WTC11 (cell line): ENCODE measurements at regions not wholly inside any gene's neighbourhood (a gene's known extent, or its start where the extent isn't known, plus 50 kb on each side); places are given as distances from the start of the nearest gene placed in this dataset.

Experiments
- FOXJ3 ChIP-seq: sonication (generic); formaldehyde crosslinking; IDR thresholded peaks from 2 replicates; pipeline ENCODE4 v1.9.0; 2021; ENCODE audit warnings: missing genetic modification reagents, mild to moderate bottlenecking, borderline replicate concordance
- HMGA2 ChIP-seq: fragments of 250-450 bp; sonication (Bioruptor Pico); IDR thresholded peaks from 2 replicates; pipeline ENCODE4 v1.4.0; 2021; ENCODE audit warnings: mild to moderate bottlenecking, moderate library complexity
- JUN ChIP-seq: sonication (generic); formaldehyde crosslinking; IDR thresholded peaks from 2 replicates; pipeline ENCODE4 v1.8.0; 2023; ENCODE audit warnings: mild to moderate bottlenecking, missing genetic modification reagents

DNA sequence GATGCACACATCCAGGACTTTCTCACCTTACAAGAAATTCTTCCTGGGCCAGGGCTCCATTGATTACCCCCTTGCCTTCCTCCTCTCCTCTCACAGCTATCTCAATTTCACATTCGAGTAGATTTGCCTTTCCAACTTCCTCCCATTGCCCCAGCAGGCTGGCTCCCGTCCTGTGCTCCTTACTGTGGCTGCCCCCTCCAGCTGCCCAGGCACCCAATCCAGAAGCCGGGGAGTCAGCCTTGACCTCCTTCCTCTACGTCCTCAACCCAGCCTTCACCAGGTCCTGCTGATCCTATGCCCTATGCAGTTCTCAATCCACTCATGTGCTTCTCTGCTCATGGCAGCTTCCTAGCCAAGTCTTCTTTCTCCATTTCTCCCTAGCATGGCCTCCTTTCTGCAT is 85.7 kb upstream of the GPR26 start:
- no peak for TF ChIP-seq JUN (CRISPR knock-in tag)
- TF ChIP-seq HMGA2 (CRISPR knock-in tag), result no peak
- TF ChIP-seq FOXJ3 (CRISPR knock-in tag), result no peak
